Mucosa of descending colon (tissue), 3 donors: ENCODE measurements at regions not wholly inside any gene's neighbourhood (a gene's known extent, or its start where the extent isn't known, plus 50 kb on each side); places are given as distances from the start of the nearest gene placed in this dataset.

ENCODE experiments used
- ATAC-seq: fragments of 200-7000 bp; cut with Tn5 transposase; one replicate; pipeline ENCODE4 v1.9.1; 2020; ENCODE audit warnings: mild to moderate bottlenecking, moderate library complexity
- DNase-seq, 3 donors: peaks; one replicate each; pipeline ENCODE4 v3.0.0-alpha.2; 2020
- H3K36me3 ChIP-seq: fragments of 200-600 bp; one replicate; pipeline ENCODE4 v1.8.0; 2021; ENCODE audit warnings: low read depth, mild to moderate bottlenecking
- H3K4me1 ChIP-seq: fragments of 200-600 bp; one replicate; pipeline ENCODE4 v1.8.0; 2021; ENCODE audit warnings: low read depth, mild to moderate bottlenecking
- H3K4me3 ChIP-seq: fragments of 200-600 bp; one replicate; pipeline ENCODE4 v1.8.0; 2021; ENCODE audit warnings: mild to moderate bottlenecking
- H3K9me3 ChIP-seq: fragments of 200-600 bp; one replicate; pipeline ENCODE4 v1.8.0; 2021; ENCODE audit warnings: mild to moderate bottlenecking
- CTCF ChIP-seq: fragments of 200-600 bp; IDR thresholded peaks from one replicate; pipeline ENCODE4 v1.8.0; 2022; ENCODE audit warnings: antibody characterized with exemption, mild to moderate bottlenecking
- intact Hi-C, 2 donors: fragments of 100-400 bp; cut with DNase I in 1 of 2; cut with micrococcal nuclease in 1 of 2; formaldehyde crosslinking; loops; one replicate each; pipeline versions ENCODE4 v1.11.0 to v1.11.1; 2022; cut with DNase I, micrococcal nuclease
- donor health status: DM: no; HTN: no; CAD: no; lungs with moderate emphysema.
- donor health status: DM: no; HTN: no; CAD: no.
- donor health status: DM: no; HTN: yes; CAD: no.

- intact Hi-C loops: no loop called here
- DNase-seq (no peak), ATAC-seq (no peak)
- Histone ChIP-seq H3K4me1 (no peaks in the 10 kb centered on the region), H3K9me3 (peaks cover 9% of the 10 kb centered on the region), H3K36me3 (no peaks in the 10 kb centered on the region), H3K4me3 (no peak overlapping the region)
- no peak for TF ChIP-seq CTCF
Measured at GRCh38 chr21:34215911-34216717, 142.7 kb downstream of the MRPS6 start.

DNA sequence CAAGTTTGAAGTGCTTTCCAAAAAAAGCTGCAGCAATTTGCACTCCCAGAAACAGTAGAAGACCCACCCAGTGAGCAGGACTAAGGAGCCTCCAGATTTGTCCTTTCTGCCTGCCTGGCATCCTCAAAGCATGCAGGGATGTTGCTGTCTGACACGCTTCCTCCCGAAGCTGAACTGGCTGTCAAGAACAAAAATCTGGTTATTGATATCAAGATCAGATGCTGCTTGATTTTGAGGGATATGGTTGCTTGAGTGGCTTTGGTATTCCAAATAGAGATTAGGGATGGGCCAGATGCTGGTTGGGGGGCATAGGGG is 143.3 kb downstream of the MRPS6 start:
- TF ChIP-seq CTCF: no peak
- Histone ChIP-seq H3K36me3 (no peaks in the 10 kb centered on the region), H3K4me3 (no peak overlapping the region), H3K9me3 (peaks cover 9% of the 10 kb centered on the region), H3K4me1 (no peaks in the 10 kb centered on the region)
- intact Hi-C loops: no loop called here
- ATAC-seq (no peak), DNase-seq (no peak)

DNA sequence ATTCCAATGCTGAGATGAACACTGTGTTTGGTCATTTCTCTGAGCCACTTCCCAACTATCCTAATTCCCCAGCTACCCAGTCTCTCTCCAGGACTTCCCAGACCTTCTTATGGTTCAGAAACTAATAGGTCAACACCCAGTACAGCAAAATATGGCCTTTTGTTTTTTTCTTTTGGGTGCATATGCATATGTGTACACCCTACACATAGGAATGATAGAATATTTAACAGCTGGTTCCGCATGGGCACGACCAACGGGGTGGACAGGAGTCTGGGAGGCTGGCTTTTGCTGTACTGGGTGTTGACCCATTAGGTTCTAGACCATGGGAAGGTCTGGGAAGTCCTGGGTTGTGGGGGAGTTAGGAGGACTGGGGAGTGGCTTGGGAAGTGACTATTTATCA is 143.9 kb downstream of the MRPS6 start:
- Histone ChIP-seq H3K9me3 (peaks cover 9% of the 10 kb centered on the region), H3K4me1 (no peaks in the 10 kb centered on the region), H3K36me3 (no peaks in the 10 kb centered on the region), H3K4me3 (no peak overlapping the region)
- ATAC-seq: no peak
- DNase-seq: no peak
- intact Hi-C loops: no loop called here
- no peak for TF ChIP-seq CTCF

GRCh38 chr21:34219334-34220060 is 144.3 kb upstream of the KCNE2 start:
- DNase-seq (no peak), ATAC-seq (no peak)
- intact Hi-C loops: no loop called here
- Histone ChIP-seq H3K36me3 (no peaks in the 10 kb centered on the region), H3K4me3 (no peak overlapping the region), H3K4me1 (no peaks in the 10 kb centered on the region), H3K9me3 (no peaks in the 10 kb centered on the region)
- TF ChIP-seq CTCF: no peak

DNA sequence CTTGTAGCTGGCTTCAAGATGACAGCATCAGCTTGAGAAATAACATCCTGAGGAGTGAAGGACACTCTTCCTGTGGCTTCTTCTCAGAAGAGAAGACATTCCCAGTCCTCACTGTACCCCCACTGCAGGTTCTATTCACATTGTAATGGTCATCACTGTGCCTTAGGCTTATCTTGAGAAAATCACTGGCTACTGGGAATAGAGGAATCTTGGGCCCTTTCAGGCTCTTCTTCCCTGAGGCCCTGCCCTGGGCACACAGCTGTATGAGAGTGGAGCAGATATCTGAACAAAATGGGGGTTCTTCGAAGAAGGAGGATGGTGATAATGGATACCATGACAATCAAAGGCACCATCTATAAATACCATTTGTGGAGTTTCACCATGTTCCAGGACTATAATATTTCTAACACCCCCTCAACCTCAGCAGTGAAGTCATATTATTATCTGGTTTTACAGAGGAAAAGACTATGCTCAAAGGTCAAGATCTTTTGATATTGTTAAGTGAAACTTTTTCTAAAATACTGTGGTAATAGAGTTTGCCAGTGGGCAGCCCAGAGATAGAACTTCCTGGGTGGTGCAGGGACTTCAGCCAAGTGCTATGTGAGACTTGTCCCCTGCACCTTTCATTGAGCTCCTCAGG is 143.1 kb upstream of the KCNE2 start:
- Histone ChIP-seq H3K36me3 (no peaks in the 10 kb centered on the region), H3K9me3 (no peaks in the 10 kb centered on the region), H3K4me1 (no peaks in the 10 kb centered on the region), H3K4me3 (no peak overlapping the region)
- DNase-seq (no peak), ATAC-seq (no peak)
- TF ChIP-seq CTCF: no peak
- intact Hi-C loops: no loop called here
